ENCODE measurements at regions not wholly inside any gene's neighbourhood (a gene's known extent, or its start where the extent isn't known, plus 50 kb on each side); places are given as distances from the start of the nearest gene placed in this dataset.
"Not testable (repeated sequence)": the region's sequence is repeated elsewhere in the genome, so short reads cannot be mapped to it uniquely, and the experiment has no call there.

GRCh38 chr4:115259642-115260041 is 146.2 kb upstream of the NDST4 start:
- DNase-seq: no peak

GRCh38 chr4:115249808-115250207 is 136.4 kb upstream of the NDST4 start:
- DNase-seq: no peak

GRCh38 chr4:115234405-115235093 is 121.1 kb upstream of the NDST4 start:
- no peak for DNase-seq

GRCh38 chr4:115233600-115233999 is 120.2 kb upstream of the NDST4 start:
- DNase-seq: no peak

GRCh38 chr4:115229873-115230272 is 116.5 kb upstream of the NDST4 start:
- DNase-seq: no peak

GRCh38 chr4:115228851-115229250 is 115.4 kb upstream of the NDST4 start:
- no peak for DNase-seq

GRCh38 chr4:115222061-115222460 is 108.6 kb upstream of the NDST4 start:
- DNase-seq: no peak

GRCh38 chr4:115219862-115220261 is 106.4 kb upstream of the NDST4 start:
- DNase-seq: no peak

GRCh38 chr4:115219315-115219860 is 106.0 kb upstream of the NDST4 start:
- no peak for DNase-seq

GRCh38 chr4:115215935-115216334 is 102.5 kb upstream of the NDST4 start:
- no peak for DNase-seq

GRCh38 chr4:115213716-115214115 is 100.3 kb upstream of the NDST4 start:
- DNase-seq: no peak

- DNase-seq: no peak
Measured at GRCh38 chr4:115201042-115201330, 87.6 kb upstream of the NDST4 start.

GRCh38 chr4:115200201-115201041 is 87.0 kb upstream of the NDST4 start:
- DNase-seq: not testable (repeated sequence)

GRCh38 chr4:115194612-115195011 is 81.2 kb upstream of the NDST4 start:
- DNase-seq: not testable (repeated sequence)

- DNase-seq: no peak
Measured at GRCh38 chr4:115190529-115190928, 77.1 kb upstream of the NDST4 start.

GRCh38 chr4:115187136-115187535 is 73.7 kb upstream of the NDST4 start:
- DNase-seq: no peak

- not testable (repeated sequence) for DNase-seq
Measured at GRCh38 chr4:115179438-115180062, 66.1 kb upstream of the NDST4 start.

- not testable (repeated sequence) for DNase-seq
Measured at GRCh38 chr4:115178687-115179086, 65.3 kb upstream of the NDST4 start.

- DNase-seq: no peak
Measured at GRCh38 chr4:115171220-115171619, 57.8 kb upstream of the NDST4 start.

GRCh38 chr4:115165503-115165902 is 52.1 kb upstream of the NDST4 start:
- DNase-seq: no peak

All from hypothalamus (tissue), 51 donors.